AG04449 (cell line): ENCODE measurements at regions not wholly inside any gene's neighbourhood (a gene's known extent, or its start where the extent isn't known, plus 50 kb on each side); places are given as distances from the start of the nearest gene placed in this dataset.

ENCODE experiments used
- CTCF ChIA-PET: fragments of 350-600 bp; formaldehyde crosslinking; extraction: SDS; loops from one replicate; lab custom pipeline; 2021; ENCODE audit warnings: antibody characterized with exemption; lab: Yijun Ruan, JAX
- POLR2A ChIA-PET: fragments of 400-600, 350-600 bp; formaldehyde crosslinking; extraction: SDS; loops from one replicate; lab custom pipeline; 2020; ENCODE audit warnings: antibody characterized with exemption, inconsistent platforms; lab: Yijun Ruan, JAX
- DNase-seq: peaks from one replicate; pipeline ENCODE4 v3.0.0-alpha.2; 2010; ENCODE audit warnings: low read depth, low spot score
- H3K4me3 ChIP-seq: 2 replicates; pipeline ENCODE4 v1.5.1; 2011; ENCODE audit warnings: low read depth, mild to moderate bottlenecking, control low read depth, low read length
- TF ChIP-seq, protein P1 (sequence below): IDR thresholded peaks from one replicate; pipeline ENCODE4 v1.5.1; 2011; ENCODE audit warnings: mild to moderate bottlenecking, moderate library complexity, low read length, control low read depth, inconsistent platforms; ENCODE audit not compliant: insufficient read depth; ENCODE audit errors: missing control alignments

DNA sequence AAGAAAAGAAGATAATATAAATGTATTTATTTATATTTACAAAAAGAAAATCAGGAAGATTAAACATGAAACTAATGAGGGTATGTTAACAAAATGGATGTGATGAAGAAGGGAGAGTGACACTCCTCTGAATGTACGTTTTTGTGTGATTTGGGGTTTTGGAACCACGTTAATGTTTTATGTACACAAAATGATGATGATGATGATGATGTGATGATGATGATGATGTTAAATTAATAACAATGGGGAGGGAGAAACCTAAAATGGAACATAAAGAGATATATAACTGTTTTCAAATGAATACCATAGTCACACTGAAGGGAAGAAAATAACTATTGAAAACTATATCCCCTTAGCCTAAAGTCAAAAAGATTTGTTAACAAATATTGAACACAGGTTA lies 143.1 kb downstream of the RCN1 start:
- DNase-seq: no peak
- no peak overlapping the region for H3K4me3 ChIP-seq
- ChIA-PET POLR2A (no interaction called here), CTCF (no interaction called here)
- TF ChIP-seq, protein P1, sequence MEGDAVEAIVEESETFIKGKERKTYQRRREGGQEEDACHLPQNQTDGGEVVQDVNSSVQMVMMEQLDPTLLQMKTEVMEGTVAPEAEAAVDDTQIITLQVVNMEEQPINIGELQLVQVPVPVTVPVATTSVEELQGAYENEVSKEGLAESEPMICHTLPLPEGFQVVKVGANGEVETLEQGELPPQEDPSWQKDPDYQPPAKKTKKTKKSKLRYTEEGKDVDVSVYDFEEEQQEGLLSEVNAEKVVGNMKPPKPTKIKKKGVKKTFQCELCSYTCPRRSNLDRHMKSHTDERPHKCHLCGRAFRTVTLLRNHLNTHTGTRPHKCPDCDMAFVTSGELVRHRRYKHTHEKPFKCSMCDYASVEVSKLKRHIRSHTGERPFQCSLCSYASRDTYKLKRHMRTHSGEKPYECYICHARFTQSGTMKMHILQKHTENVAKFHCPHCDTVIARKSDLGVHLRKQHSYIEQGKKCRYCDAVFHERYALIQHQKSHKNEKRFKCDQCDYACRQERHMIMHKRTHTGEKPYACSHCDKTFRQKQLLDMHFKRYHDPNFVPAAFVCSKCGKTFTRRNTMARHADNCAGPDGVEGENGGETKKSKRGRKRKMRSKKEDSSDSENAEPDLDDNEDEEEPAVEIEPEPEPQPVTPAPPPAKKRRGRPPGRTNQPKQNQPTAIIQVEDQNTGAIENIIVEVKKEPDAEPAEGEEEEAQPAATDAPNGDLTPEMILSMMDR: no peak

DNA sequence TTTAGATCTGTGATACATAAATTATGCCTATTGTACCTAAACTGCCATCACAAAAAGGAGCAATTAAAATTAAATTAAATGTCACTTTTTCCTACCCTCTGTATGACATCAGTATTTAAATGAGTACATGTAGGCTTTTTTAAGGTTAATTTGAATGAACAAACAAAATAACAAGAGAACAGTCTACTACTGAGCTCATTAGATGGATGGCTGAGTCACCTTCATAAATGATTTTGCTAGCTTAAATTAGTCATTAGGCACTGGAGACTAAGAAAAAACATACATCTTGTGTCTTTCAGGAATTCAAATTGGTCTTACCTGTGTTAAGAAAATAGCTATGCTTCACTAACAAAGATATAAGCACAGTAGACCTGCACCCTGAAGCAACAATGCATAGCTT lies 153.6 kb downstream of the RCN1 start:
- TF ChIP-seq, protein P1: no peak
- no peak overlapping the region for H3K4me3 ChIP-seq
- ChIA-PET CTCF (interaction anchor here (0.7 kb wide), 1 partner anchor 931 kb away, joined by 3 read pairs; no protein-coding TSS in a partner anchor), POLR2A (no interaction called here)
- DNase-seq: no peak

DNA sequence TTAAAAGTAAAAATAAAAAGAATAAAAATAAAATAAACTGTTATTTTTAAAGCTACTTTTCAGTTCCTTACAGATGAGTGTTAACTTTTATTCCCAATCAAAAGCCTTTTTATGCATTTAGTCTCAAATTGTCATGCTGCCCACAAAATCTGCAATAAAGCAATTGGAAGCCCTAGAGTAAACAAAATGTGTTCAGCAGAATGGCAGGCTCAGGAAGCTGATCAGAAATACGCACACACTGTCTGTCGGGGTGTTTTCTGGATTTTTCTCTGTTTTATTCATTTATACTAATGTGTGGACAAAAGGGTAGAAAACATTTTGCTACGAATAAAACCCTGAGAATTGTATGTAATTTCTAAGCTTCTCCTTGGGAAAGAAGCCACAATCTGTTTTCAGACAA lies 162.8 kb downstream of the RCN1 start:
- DNase-seq: no peak
- TF ChIP-seq, protein P1: no peak
- POLR2A ChIA-PET: no interaction called here
- H3K4me3 ChIP-seq: no peak overlapping the region
- CTCF ChIA-PET: interaction anchor here (0.6 kb wide), 1 partner anchor 21 kb away, joined by 3 read pairs; no protein-coding TSS in a partner anchor

DNA sequence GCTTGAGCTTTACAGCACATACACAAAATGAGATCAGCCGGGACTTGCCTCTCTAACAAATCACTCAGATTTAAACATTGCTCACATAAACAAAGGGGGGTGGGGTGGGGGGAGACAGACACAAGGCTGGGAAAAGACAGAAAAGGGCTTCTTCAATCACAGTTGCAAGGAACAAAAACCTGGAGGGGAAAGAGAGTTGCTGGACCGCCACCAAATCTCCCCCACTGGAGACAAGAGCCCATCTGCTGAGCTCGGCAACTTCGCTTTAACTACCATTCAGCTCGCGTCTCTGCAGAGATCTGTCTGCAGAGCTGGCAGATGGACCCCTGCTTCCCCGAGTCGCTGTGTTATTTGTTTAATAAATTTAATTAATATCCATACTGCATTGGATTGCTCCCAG lies 165.0 kb downstream of the RCN1 start:
- DNase-seq: no peak
- no peak overlapping the region for H3K4me3 ChIP-seq
- ChIA-PET POLR2A (no interaction called here), CTCF (no interaction called here)
- TF ChIP-seq, protein P1: no peak

DNA sequence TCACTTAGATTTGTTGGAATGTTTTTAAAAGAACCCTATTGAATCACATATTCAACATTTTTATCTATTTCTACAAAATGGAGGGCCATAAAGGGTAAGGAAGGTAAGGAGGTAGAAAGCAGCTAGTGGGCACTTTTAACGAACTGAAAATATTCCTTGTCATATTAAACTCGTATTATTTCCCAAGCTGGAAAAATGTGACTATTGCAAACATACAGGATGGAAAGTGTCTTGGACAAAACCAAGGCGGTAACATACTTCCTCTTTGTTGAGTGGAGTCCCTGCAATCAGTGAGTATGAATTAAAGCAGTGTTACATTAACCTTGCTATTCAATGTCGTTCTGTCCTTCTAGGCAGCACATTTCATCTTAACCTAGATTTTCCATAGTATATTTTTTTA lies 165.6 kb downstream of the RCN1 start:
- no peak for DNase-seq
- CTCF ChIA-PET: no interaction called here
- POLR2A ChIA-PET: no interaction called here
- TF ChIP-seq, protein P1: no peak
- H3K4me3 ChIP-seq: no peak overlapping the region

DNA sequence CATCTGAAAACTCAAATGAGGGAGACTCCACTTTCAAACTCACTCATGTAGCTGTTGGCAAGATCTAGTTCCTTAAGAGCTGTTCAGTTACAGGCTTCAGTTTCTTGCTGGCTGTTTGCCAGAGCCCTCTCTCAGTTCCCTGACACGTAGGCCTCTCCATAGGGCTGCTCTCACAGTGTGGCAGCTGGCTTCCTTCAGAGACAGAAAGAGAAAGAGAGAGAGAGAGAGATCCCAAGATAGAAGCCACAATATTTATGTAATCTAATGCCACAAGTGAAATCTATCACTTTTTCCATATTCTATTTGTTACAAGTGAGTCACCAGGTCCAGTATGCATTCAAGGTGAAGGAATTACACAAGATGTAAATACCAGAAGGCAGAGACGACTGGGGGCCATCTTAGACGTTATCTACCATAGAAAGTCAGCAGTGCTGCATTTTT lies 168.8 kb downstream of the RCN1 start:
- CTCF ChIA-PET: interaction anchor here (1.5 kb wide), 1 partner anchor 28 kb away, joined by 7 read pairs; no protein-coding TSS in a partner anchor
- no peak overlapping the region for H3K4me3 ChIP-seq
- POLR2A ChIA-PET: no interaction called here
- DNase-seq: no peak
- TF ChIP-seq, protein P1: no peak
